BE2C (cell line): ENCODE measurements at regions not wholly inside any gene's neighbourhood (a gene's known extent, or its start where the extent isn't known, plus 50 kb on each side); places are given as distances from the start of the nearest gene placed in this dataset.

Source experiments
- DNase-seq: peaks from one replicate; pipeline ENCODE4 v3.0.0-alpha.2; 2020
- H3K27me3 ChIP-seq: fragments of 250-450 bp; sonication (Bioruptor Pico); 2 replicates; pipeline ENCODE4 v1.5.1; 2020; ENCODE audit warnings: mild to moderate bottlenecking
- H3K36me3 ChIP-seq: fragments of 250-450 bp; sonication (Bioruptor Pico); 2 replicates; pipeline ENCODE4 v1.5.1; 2020; ENCODE audit warnings: mild to moderate bottlenecking
- H3K4me1 ChIP-seq: fragments of 250-450 bp; sonication (Bioruptor Pico); 2 replicates; pipeline ENCODE4 v1.5.1; 2020
- H3K4me3 ChIP-seq: 2 replicates; pipeline ENCODE4 v1.5.1; 2011; ENCODE audit warnings: low read depth, low read length
- H3K9me3 ChIP-seq: fragments of 250-450 bp; sonication (Bioruptor Pico); 2 replicates; pipeline ENCODE4 v1.5.1; 2020
- TF ChIP-seq, protein P1 (sequence below): IDR thresholded peaks from 2 replicates; pipeline ENCODE4 v1.5.1; 2012; ENCODE audit warnings: mild to moderate bottlenecking, low read depth, low read length

DNA sequence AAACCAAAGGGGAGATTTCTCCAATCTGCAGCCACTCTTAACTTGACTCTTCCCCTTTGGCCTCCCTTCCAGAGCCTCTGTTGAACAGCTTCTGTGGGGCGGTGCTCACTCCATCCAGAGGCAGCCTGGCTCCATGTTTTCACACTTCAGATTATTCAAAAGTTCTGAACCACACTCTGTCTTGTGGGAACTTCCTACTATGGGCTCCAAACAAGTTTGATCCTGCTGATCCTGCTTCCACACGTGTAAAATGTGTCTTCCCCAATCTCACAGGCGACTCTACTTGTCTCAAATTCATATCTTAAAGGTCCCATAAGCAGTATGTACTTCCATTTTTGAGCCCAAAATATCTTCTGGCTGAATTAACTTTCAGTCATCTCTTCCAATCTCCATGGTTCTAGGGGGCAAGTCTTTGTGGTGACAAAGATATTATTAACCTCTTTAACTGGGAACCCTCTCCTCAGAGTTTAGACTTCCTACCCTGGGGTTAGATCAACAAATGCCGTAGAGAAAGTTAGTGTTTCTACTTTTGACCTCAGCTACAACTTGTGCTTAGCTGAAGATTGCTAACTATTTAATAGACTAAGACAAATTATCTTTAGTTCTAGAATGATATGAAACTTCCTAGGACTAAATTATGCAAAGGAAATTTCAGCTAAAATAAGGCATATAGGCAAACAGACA lies 176.3 kb upstream of the BCL6 start:
- H3K27me3 ChIP-seq = no peaks in the 10 kb centered on the region
- no peaks in the 10 kb centered on the region for H3K36me3 ChIP-seq
- no peaks in the 10 kb centered on the region for H3K9me3 ChIP-seq
- no peak overlapping the region for H3K4me3 ChIP-seq
- no peaks in the 10 kb centered on the region for H3K4me1 ChIP-seq
- TF ChIP-seq, protein P1, sequence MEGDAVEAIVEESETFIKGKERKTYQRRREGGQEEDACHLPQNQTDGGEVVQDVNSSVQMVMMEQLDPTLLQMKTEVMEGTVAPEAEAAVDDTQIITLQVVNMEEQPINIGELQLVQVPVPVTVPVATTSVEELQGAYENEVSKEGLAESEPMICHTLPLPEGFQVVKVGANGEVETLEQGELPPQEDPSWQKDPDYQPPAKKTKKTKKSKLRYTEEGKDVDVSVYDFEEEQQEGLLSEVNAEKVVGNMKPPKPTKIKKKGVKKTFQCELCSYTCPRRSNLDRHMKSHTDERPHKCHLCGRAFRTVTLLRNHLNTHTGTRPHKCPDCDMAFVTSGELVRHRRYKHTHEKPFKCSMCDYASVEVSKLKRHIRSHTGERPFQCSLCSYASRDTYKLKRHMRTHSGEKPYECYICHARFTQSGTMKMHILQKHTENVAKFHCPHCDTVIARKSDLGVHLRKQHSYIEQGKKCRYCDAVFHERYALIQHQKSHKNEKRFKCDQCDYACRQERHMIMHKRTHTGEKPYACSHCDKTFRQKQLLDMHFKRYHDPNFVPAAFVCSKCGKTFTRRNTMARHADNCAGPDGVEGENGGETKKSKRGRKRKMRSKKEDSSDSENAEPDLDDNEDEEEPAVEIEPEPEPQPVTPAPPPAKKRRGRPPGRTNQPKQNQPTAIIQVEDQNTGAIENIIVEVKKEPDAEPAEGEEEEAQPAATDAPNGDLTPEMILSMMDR = no peak
- no peak for DNase-seq

DNA sequence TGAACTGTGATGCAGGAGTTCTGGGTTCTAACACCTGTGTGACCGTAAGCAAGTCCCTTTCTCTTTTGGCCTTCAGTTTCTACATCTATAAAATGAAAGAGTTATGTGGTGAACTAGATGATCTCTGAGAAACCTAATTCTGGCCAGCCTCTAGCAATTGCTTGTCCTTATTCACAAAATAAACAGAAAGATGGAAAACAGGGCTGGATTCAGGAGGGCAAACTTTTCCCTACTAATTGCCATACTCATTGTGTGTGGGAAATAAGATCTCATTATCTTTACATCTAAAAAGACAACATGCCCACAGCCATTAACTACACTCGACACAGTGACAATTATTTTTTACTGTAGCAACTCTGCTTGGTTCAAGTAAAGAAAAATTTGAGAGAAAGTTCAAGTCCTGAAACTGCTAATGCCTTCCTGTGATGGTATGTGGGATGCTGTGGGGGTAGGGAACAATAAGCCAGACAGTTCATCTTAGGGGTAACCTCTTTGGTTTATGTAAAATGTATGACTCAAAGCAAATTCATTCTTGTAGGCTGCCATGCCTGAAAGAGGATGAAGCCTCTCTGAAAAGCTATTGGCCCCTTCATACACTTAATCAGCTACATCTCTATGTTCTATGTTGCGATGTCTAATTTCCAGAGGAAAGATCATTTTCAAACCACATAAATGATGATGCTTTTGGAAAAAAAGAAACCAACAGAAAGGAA lies 177.6 kb upstream of the BCL6 start:
- no peaks in the 10 kb centered on the region for H3K4me1 ChIP-seq
- TF ChIP-seq, protein P1 = no peak
- no peaks in the 10 kb centered on the region for H3K27me3 ChIP-seq
- no peak for DNase-seq
- no peaks in the 10 kb centered on the region for H3K36me3 ChIP-seq
- no peaks in the 10 kb centered on the region for H3K9me3 ChIP-seq
- H3K4me3 ChIP-seq = no peak overlapping the region

DNA sequence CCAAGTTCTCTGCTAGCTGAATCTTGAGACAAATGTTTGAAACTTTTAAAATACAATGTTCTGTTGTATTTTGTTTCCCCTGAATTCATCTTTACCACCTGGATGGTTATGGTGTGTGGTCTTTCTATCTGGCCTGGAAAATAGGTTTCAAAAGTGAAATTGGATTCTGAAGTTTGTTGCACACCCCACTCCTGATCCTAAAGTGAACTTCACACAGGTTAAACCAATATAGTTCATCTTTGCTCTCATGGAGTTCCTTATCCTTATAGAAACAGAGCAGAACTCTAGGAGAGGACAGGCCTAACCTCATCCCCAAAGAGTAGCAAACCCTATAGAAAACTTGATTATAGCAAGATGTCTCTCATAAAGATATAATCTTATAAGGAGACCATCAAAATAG lies 179.4 kb upstream of the BCL6 start:
- Histone ChIP-seq H3K4me3 (no peak overlapping the region), H3K27me3 (no peaks in the 10 kb centered on the region), H3K9me3 (no peaks in the 10 kb centered on the region), H3K36me3 (no peaks in the 10 kb centered on the region), H3K4me1 (no peaks in the 10 kb centered on the region)
- TF ChIP-seq, protein P1 = no peak
- DNase-seq = no peak

DNA sequence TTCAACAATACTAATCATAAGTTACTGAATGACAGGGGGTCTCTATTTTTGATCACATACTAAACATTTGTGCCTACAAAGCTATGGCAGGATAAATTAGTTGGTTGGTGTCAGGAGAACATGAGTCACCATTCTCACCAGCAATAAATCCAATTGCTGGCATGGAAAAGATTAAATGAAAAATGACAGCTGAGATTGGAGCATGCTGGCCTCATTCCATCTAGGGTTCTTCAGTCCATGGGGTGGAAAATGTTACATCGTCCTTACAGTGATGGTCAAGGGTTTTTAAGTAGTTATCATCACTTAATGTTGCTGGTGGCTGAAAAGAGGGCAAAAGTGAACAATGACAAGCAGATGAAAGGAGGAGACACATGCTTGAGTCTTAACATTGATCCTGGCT lies 180.1 kb upstream of the BCL6 start:
- no peak for DNase-seq
- Histone ChIP-seq H3K4me3 (no peak overlapping the region), H3K27me3 (no peaks in the 10 kb centered on the region), H3K36me3 (no peaks in the 10 kb centered on the region), H3K4me1 (no peaks in the 10 kb centered on the region), H3K9me3 (no peaks in the 10 kb centered on the region)
- TF ChIP-seq, protein P1 = no peak

DNA sequence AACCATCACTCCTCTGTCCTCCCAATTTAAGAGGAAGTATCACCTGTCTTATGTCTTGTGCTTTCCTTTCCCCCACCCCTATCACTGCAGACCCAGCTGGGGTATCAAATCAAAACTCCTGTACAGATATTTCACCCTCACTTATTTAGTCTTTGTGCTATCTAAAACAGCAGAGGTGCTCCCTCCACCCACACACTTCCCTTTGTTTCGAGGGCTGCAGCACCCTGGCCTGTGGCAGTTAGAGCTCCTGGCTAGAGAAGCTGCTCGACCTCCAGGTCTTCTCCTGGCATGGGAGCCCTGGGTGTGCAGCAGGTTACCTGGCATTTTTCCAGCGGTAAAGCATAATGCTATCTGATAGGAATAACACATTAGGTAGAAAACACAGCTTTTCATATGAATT lies 181.4 kb upstream of the BCL6 start:
- no peak overlapping the region for H3K4me3 ChIP-seq
- TF ChIP-seq, protein P1 = no peak
- H3K27me3 ChIP-seq = no peaks in the 10 kb centered on the region
- H3K9me3 ChIP-seq = no peaks in the 10 kb centered on the region
- H3K36me3 ChIP-seq = no peaks in the 10 kb centered on the region
- H3K4me1 ChIP-seq = no peaks in the 10 kb centered on the region
- DNase-seq = no peak

DNA sequence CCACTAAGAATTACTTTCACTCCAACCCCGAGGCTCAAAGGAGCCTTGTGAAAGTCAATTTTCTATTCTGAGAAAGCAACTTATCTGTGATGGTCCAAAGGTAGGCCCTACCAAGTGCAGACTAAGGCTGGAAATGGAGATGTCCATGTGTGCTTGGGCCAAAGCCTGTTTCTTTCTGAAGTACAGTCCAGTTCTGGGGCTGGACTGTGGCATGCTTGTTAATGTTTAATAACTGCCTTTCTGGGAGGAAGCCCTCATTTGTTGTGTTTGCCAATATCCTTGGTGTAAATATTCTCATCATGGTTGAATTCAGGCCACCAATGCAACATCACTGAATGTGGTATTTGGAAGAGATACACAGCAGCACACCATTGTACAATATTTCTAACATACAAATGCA lies 182.3 kb upstream of the BCL6 start:
- no peaks in the 10 kb centered on the region for H3K36me3 ChIP-seq
- no peak for DNase-seq
- TF ChIP-seq, protein P1 = no peak

More for the DNA sequence above, 182.3 kb upstream of the BCL6 start:
- no peaks in the 10 kb centered on the region for H3K27me3 ChIP-seq
- H3K9me3 ChIP-seq = no peaks in the 10 kb centered on the region
- H3K4me1 ChIP-seq = no peaks in the 10 kb centered on the region
- H3K4me3 ChIP-seq = no peak overlapping the region
